ENCODE measurements at regions not wholly inside any gene's neighbourhood (a gene's known extent, or its start where the extent isn't known, plus 50 kb on each side); places are given as distances from the start of the nearest gene placed in this dataset.
"Not testable (repeated sequence)": the region's sequence is repeated elsewhere in the genome, so short reads cannot be mapped to it uniquely, and the experiment has no call there.

- no peak for DNase-seq (ENCODE audit: low spot score)
Measured at GRCh38 chrX:46168254-46168653, 377.0 kb downstream of the ZNF674 start.

DNA sequence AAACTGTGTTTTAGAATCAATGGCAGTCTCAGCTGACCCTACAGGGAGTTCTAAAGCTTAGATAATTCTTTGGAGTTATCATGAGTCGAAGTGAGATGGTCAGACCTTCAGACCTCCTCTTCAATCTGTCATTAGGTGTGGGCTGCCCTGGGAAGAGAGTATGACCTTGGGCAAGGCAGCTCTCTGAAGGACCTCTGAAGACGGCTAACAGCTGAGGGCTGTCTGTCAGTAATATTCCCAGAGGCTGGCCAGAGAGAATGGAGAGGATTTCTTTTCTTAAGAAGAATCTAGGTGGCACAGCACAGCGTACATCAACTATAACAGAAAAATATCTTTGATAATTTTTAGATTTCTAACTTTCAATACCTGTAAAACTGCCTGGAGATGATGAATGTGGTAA is 379.4 kb downstream of the ZNF674 start:
- DNase-seq (ENCODE audit: low spot score), result no peak

GRCh38 chrX:46165411-46165810 is 379.8 kb downstream of the ZNF674 start:
- DNase-seq (ENCODE audit: low spot score), result peak; percentile 86

DNA sequence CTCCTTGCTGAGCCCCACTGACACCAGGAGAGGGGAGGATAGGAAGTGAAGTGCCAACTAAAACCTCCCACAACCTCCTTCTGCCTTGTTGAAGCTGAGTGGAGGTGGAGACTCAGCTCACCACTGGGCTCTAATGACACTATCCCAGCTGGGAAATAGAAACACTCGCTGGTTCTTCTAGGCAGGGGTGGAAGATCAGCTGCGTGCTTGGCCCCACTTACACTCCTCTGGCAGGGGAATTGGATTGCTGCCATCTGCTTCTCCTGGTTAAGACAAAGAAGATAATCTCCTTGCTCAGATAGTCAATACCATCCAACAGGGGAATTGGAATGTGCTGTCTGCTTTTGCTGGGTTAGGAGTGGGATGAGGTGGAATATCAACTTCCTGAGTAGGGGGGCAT is 392.5 kb downstream of the ZNF674 start:
- DNase-seq (ENCODE audit: low spot score), result no peak

- not testable (repeated sequence) for DNase-seq (ENCODE audit: low spot score)
Measured at GRCh38 chrX:46151332-46151731, 393.9 kb downstream of the ZNF674 start.

- no peak for DNase-seq (ENCODE audit: low spot score)
Measured at GRCh38 chrX:46144566-46144965, 400.7 kb downstream of the ZNF674 start.

DNA sequence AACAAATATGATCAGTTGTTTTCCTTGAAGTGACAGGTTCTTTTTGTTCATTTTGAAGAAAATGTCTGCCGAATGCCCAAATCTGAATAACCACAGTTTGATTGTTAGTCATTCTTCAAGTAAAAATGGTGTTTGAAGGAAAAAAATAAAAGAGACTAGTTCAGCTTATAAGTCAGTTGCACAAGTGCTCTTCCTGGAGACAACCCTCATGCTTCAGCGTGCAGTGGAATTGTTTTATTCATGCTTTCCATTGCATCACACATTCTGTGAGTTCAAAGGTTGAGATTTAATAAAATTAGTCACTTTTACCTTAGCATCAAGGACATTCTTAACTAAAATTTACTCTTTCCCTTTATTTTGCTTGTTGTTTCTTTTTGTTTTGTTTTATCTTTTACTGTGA is 404.9 kb downstream of the ZNF674 start:
- DNase-seq (ENCODE audit: low spot score), result peak; percentile 4

- peak; percentile 2 for DNase-seq (ENCODE audit: low spot score)
Measured at GRCh38 chrX:46130247-46130646, 415.0 kb downstream of the ZNF674 start.

- DNase-seq (ENCODE audit: low spot score), result peak; percentile 21
Measured at GRCh38 chrX:46125111-46125510, 420.1 kb downstream of the ZNF674 start.

- no peak for DNase-seq (ENCODE audit: low spot score)
Measured at GRCh38 chrX:46117234-46117633, 428.0 kb downstream of the ZNF674 start.

GRCh38 chrX:46087310-46087709 is 457.9 kb downstream of the ZNF674 start:
- DNase-seq (ENCODE audit: low spot score), result not testable (repeated sequence)

- DNase-seq (ENCODE audit: low spot score), result not testable (repeated sequence)
Measured at GRCh38 chrX:46080121-46080520, 465.1 kb downstream of the ZNF674 start.

DNA sequence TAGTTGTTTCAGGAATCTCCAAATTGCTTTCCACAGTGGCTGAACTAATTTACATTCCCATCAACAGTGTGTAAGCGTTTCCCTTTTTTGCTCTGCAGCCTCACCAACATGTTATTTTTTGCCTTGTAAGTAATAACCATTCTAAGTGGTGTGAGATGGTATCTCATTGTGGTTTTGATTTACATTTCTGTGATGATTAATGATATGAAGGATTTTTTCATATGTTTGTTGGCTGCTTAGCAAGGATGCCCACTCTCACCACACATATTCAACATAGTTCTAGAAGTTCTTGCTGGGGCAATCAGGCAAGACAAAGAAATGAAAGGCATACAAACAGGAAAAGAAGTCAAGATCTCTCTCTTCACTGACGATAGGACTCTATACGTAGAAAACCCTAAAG is 472.4 kb downstream of the ZNF674 start:
- DNase-seq (ENCODE audit: low spot score), result no peak

- DNase-seq (ENCODE audit: low spot score), result no peak
Measured at GRCh38 chrX:46072372-46072771, 472.8 kb downstream of the ZNF674 start.

GRCh38 chrX:46070421-46070820 is 474.8 kb downstream of the ZNF674 start:
- no peak for DNase-seq (ENCODE audit: low spot score)

GRCh38 chrX:46059316-46059715 is 485.9 kb downstream of the ZNF674 start:
- DNase-seq (ENCODE audit: low spot score), result no peak

DNA sequence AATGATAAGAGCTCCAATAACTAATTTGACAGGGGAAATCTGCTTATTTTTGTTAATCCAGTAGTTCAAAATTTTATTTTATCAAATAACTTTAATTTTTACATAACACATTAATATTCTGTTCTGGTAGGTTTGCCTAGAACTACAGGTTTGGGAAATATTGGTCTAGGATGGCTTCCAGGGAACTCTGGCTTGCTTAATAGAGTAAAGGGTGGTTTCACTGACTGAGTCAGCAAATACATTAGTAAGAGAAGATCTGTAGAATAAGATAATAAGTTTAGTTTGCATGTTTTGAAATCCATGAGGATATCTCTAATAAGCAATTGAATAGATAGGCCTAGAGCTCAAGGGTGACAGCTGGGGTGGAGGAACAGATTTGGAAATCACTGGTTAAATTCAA is 500.7 kb downstream of the ZNF674 start:
- DNase-seq (ENCODE audit: low spot score), result no peak

DNA sequence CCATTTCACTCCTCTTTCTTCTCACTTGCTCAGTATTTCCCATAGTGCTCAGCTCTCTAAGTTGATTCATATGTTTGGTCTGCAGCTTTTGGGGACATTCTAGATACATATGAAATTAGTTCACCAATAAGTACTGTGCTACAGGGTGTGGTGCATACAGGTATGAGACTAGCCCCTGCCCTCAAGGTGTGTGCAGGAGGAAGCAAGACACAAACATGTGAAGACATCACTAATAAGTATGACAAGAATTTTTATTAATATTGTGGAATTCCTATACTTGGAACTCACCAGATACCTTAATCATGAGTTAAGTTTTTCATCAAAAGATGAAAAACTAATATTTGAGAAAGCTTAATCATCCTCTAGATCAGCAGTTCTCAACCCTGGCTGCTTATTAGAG is 505.2 kb downstream of the ZNF674 start:
- no peak for DNase-seq (ENCODE audit: low spot score)

DNA sequence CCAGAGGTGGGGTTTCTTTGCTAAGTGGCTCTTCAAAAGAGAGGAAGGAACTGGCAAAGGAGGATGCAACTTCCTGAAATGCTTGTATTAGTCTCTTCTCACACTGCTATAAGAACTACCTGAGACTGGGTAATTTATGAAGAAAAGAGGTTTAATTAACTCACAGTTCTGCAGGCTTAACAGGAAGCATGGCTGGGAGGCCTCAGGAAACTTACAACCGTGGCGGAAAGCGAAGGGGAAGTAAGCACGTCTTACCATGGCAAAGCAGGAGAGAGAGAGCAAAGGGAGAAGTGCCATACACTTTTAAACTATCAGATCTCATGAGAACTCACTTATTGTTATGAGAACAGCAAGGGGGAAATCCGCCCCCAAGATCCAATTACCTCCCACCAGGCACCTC is 505.7 kb downstream of the ZNF674 start:
- DNase-seq (ENCODE audit: low spot score), result no peak

DNA sequence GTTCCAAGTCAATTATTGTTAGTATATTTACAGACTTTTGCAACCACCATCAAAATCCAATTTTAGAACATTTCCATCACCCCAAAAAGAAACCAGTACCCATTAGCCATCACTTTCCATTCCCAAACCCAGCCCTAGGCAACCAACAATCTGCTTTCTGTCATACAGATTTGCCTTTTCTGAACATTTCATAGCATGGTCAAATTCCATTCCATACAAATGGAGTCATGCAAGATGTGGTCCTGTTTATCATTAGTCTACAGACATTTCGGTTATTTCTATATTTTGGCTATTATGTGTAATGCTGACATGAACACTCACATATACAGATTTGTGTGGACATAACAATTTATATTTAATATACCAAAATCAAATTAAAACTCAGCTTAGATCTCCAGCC is 508.7 kb downstream of the ZNF674 start:
- DNase-seq (ENCODE audit: low spot score), result no peak

DNA sequence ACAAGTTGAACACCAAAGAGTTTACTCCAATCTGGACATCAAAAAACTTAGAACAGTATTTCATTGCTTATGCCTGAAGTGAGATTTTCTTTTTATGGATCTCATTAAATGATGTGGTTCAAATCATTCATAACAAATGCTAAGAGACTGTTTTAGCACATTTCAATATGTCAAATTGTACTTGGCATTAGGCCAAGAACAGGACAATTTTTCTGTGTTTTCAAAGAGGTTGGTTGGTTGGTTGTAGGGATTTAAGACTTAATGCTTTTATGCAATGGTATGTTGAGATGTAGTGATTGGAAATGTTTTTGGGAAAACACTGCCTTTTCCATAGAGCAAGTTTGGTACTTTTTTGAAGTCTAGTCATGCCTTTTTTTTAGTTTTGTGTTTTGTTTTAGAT is 510.4 kb downstream of the ZNF674 start:
- no peak for DNase-seq (ENCODE audit: low spot score)

DNA sequence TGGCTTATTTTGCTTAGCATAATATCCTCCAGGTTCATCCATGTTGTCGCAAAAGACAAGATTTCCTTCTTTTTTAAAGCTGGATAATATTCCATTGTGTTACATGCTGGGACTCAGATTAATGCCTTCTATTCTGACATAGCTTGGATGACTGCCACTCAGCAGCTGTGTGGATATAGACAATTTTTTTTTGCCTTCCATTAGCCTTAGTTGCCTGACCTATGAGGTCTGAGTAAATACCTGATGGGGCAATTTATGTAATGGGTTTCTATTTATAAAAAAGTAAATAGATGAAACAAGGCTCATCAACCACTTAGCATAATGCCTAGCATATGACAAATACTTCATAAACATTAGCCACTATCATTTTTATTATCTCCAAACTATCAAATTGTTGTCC is 515.4 kb downstream of the ZNF674 start:
- DNase-seq (ENCODE audit: low spot score), result no peak

GRCh38 chrX:46016296-46016695 is 528.9 kb downstream of the ZNF674 start:
- no peak for DNase-seq (ENCODE audit: low spot score)

GRCh38 chrX:46015653-46016052 is 529.6 kb downstream of the ZNF674 start:
- no peak for DNase-seq (ENCODE audit: low spot score)

Measured in kidney tubule cell (primary cell).